IPS DF 4.7 (cell line): ENCODE measurements at regions not wholly inside any gene's neighbourhood (a gene's known extent, or its start where the extent isn't known, plus 50 kb on each side); places are given as distances from the start of the nearest gene placed in this dataset.

Source experiments
- DNase-seq: peaks from one replicate; pipeline ENCODE4 v3.0.0-alpha.2; 2013; ENCODE audit warnings: low spot score; ENCODE audit errors: extremely low read depth

DNA sequence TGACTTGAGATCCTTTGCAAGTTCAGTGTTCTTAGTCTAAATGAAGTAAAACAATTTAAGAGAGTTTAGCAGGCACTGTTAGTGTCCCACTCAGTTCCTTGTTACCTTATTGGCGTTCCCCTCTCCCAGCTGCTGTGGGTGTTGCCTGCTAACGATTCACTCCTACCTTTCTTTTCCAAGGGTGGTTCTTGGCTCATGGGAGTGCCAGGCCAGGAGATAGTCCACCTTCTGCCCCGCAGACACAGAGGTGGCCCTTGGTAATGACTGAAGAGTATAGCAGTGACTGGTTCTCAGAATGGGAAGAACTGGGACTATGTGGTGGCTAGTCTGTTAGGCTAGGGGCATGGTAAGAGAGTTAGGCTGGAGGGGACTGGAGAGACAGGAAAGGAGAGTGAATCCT lies 240.4 kb downstream of the EDEM1 start:
- no peak for DNase-seq

DNA sequence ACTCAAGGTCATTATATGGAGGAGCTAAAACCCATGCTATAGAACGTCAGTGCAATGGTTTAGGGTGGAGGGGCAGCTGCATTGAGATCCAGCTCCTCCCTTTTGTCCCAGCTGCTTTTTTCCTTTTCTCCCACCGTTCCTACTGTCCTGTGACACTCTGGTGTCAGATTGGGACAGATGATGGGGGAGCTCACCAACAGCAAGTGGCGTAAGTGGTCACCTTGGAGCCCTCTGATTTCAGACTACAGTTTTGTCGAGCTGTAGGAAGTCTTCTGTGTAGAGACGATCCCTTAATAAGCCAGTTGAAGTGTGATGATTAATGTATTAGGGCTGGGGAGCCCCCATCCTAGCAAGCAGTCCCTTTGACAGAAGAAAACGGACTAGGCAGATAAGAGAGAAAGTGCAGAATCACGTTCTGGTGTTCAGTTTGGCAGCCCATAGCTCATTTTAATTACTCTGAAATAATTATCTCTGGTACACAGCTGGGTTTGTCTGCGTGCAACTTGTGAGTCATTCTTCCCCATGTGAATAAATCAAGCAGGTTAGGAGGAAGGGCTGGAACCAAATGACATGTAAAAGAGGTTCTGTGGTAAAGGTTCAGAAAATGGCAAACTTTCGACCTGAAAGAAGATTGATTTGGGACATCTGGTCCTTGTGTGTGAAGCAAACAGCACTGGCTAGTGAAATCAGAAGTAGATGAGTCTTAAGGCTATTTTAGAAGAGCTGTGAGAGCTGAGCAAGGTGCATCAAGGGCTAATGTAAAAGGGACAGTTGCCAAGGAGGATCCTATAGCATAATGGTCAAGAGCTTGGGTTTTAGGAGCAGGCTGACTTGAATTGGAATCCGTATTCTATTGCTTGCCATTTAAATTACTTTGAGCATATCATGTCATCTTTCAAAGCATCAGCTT lies 241.4 kb downstream of the EDEM1 start:
- no peak for DNase-seq

GRCh38 chr3:5429517-5429890 lies 242.0 kb downstream of the EDEM1 start:
- no peak for DNase-seq

DNA sequence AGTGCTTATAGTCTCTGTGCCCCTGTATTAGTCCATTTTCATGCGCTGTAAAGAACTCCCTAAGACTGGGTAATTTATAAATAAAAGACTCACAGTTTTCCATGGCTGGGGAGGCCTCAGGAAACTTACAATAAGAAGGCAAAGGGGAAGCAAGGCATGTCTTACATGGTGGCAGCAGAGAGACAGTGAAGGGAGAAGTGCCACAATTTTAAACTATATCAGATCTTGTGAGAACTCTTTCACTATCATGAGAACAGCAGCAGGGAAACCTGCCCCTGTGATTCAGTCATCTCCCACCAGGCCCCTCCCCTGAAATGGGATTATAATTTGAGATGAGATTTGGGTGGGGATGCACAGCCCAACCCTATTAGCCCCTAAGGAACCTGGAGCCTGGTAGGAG lies 243.2 kb downstream of the EDEM1 start:
- no peak for DNase-seq

GRCh38 chr3:5431146-5431545 lies 243.6 kb downstream of the EDEM1 start:
- no peak for DNase-seq

DNA sequence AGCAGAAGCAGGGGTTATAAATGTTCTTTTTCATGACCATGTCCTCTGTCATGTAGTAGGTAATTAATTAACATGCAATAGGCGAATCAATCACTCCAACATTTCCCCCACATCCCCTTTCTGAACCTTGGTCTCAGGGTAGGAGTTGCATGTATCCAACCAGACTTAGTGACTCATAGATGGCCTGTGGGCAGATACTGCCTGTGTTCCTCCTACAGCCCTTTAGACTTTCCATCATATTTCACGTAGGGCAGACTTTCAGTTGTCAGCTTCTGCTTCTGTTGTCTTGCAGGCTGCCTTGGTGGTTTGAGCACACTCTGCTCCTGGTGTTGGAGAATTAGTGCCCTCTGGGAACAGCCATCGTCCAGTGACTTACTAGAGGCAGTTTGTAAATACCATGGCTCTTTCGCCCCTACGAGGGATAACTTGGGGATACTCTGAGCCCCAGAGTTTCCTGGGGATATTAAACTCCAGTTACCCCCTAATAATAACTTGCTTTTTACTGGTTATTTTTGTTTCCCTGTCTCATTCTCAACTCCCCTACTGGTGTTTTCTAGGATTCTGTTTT lies 244.4 kb downstream of the EDEM1 start:
- DNase-seq: no peak

DNA sequence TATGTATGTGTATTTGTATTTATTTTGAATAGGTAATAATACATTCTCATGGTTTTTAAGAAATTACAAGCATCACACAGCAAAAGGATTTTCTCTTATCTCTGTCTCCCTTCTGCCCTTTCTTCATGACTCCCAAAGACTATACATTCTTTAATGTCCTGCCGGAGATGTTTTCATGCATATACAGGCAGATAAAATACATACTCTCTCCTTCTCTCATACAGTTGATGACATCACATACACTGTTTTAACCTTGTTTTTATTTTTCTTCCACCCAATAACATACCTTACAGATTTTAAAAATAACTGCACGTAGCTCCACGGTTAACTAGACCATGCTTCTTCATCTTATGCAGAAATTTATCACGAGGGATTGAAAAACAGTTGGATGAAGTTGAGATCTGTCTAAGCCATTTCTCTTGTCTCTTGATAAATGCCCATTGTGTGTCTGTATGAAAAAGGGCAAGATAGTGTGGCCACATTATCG lies 249.8 kb downstream of the EDEM1 start:
- no peak for DNase-seq

DNA sequence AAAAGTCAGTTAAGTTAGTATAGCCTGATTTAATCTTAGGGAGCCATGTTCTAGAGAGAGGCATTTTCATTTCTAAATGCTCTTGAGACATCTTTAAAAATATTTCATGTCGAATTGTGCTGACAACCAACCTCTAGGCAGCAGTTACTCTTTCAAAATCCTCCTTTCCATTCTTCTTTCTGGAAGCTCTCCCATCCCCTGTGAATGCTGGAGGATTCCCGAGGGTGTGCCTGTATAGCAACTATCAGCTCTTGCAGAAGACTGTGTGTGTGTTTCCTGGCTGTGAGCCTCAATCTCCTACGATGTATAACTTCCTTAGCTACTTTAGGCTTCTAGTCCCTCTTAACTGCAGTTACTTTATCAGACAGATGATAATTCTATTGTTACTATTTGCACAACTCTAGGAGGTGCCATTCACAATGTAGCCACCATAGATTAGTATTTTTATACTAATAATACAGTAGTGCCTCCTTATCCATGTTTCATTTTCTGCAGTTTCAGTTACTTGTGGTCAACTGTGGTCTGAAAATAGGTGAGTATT lies 250.3 kb downstream of the EDEM1 start:
- no peak for DNase-seq

DNA sequence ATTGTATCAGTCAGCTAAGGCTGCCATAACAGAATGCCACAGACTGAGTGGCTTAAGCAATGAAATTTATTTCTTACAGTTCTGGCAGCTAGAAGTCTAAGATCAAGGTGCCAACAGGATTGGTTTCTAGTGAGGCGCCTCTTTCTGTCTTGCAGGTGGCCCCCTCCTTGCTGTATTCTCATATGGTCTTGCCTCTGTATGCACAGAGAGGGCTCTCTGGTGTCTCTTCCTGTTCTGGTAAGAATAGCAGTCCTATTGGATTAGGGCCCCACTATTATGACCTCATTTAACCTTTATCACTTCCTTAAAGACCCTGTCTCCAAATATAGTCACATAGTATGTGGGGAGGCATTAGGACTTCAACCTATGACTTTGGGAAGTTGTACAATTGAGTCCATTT lies 253.9 kb downstream of the EDEM1 start:
- DNase-seq: no peak

- DNase-seq: no peak
These were observed 254.7 kb downstream of the EDEM1 start for GRCh38 chr3:5442106-5442785.

- no peak for DNase-seq
These were observed 255.3 kb downstream of the EDEM1 start for GRCh38 chr3:5442786-5443138.

DNA sequence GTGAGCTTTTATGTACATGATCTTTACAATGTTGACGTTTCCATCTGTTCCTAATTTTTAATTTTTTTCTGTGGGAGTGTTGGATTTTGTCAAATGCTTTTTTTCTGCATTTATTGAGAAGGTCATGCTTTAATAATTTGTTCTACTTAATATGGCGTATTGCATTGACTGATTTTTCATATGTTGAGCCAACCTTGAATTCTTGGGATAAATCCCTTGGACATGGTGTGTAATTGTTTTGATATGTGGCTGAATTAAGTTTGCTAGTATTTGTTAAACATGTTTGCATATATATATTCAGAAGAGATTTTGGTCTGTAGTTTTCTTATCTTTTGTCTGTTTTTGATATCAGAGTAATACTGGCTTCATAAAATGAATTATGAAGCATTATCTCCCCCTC lies 256.7 kb downstream of the EDEM1 start:
- DNase-seq: no peak

- no peak for DNase-seq
These were observed 258.2 kb downstream of the EDEM1 start for GRCh38 chr3:5445676-5446201.

GRCh38 chr3:5448246-5448645 lies 260.7 kb downstream of the EDEM1 start:
- no peak for DNase-seq

DNA sequence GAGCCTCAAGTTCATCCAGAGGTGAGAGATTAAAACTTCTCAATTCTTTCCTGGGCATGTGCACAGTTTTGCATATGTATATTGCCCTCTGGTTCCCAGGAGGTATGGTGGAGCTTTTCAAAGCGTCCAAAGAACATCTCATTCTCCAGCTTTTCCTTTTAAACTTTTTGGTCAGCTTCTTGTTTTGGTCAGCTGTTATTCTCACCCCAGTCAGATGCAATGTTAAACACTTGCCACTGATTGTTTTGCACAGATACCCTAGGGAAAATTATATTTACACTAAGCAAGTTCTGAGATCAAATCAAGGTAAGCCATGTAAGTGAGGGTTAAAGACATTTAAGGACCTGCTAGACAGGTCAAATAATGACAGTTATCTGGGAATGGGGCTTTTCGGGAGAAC lies 261.3 kb downstream of the EDEM1 start:
- DNase-seq: no peak

- DNase-seq: no peak
These were observed 268.7 kb downstream of the EDEM1 start for GRCh38 chr3:5456199-5456598.

DNA sequence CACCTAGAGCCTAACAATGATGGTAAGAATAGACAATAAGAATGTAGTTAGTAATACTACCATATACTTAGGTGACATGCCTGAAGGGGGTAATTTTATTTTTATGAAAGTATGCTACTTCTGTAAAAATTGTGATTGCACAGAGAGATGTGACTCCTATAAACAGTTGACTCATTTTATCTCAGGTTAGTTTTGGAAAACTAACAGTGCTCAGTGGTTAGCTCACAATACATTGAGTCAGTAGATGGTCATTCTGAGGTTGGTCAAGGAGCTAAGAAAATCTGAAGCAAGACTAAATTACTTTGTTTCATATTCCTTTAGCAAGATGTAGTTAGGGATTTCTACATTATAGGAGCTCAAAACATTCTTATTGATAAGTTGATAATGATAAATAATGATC lies 271.0 kb downstream of the EDEM1 start:
- DNase-seq: no peak

DNA sequence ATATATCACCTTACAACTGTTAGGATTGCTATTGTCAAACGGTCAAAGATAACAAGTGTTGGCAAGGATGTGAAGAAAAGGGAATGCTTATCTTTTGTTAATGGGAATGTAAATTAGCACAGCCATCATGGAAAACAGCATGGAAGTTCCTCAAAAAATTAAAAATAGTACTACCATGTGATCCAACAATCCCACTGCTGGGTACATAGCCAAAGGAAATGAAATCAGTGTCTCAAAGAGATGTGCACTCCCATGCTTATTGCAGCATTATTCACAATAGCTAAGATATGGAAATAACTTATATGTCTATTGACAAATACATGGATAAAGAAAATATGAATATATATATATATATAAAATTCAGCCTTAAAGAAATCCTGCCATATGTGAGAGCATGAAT lies 274.6 kb downstream of the EDEM1 start:
- DNase-seq: no peak

DNA sequence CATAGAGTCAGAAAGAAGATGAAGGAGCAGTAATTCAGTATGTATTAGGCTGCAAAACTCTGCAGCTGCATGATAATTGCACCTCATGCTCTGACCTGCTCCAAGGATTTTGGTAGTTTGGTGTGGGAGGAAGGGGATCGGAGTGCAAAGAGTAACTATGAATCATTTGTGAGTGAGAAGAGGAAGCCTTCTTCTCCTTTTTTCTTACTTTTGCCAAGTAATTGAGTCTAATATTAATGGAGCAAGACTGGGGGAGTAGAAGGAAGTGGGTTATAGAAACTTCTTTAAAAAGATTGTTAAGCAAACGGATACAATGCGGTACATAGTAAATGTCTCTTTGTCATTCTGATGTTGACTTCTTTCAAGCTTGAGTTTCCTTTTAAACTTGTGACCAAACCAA lies 276.5 kb downstream of the EDEM1 start:
- DNase-seq: no peak

- no peak for DNase-seq
These were observed 277.1 kb downstream of the EDEM1 start for GRCh38 chr3:5464649-5465048.

GRCh38 chr3:5465183-5465582 lies 277.7 kb downstream of the EDEM1 start:
- DNase-seq: no peak

DNA sequence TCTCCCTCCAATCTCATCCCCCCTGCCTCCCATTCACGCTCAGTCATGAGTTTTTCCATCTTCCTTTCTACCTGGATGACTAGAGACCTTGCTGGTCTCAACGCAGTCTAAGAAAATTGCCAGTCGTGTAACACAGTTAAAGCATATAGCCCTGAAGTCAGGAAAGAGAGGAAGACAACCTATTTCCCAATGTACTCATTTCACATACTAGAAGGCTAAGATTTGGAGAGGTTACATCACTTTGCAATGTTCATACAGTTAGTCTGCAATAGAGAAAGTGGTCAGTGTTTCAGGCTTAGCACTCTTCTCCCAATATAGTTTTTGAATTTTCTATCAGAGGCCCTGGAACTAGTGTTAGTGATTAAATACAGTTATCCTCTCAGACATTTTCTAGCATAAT lies 278.6 kb downstream of the EDEM1 start:
- DNase-seq: no peak
